ENCODE measurements at regions not wholly inside any gene's neighbourhood (a gene's known extent, or its start where the extent isn't known, plus 50 kb on each side); places are given as distances from the start of the nearest gene placed in this dataset.

DNA sequence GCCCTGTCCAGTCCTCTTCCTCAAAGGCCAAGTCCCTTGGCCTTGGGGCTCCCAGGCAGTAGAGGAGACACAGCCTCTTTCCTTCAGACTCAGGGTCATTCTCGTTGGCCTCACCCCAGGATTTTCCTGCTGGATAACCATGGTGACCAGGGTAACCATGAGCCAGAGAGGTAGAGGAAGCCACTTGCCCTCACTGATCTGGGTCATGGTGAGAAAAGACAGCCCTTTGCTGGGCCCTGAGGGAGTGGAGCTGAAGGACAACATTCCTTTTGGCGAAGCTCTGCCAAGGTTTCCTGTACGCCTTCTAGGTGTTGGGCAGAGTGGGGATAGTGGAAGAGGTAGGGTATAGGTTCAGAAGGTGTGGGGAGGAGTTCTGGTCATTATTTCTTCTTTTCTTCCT is 53.1 kb upstream of the WNT4 start:
- H3K36me3 ChIP-seq (ENCODE audit: control insufficient read depth in 2 of 2, extremely low read depth in 1 of 2, insufficient read depth in 2 of 2, low read length in 2 of 2), result no peaks in the 10 kb centered on the region
- no peak for FAIRE-seq

More for the DNA sequence above, 53.1 kb upstream of the WNT4 start:
- no peak for TF ChIP-seq POLR2A (IDR thresholded peaks at IDR 0.05; ENCODE audit: low read depth, low read length)
- no peak for TF ChIP-seq GATA2 (IDR thresholded peaks at IDR 0.05; ENCODE audit: insufficient read depth, insufficient read length, low read depth, low read length)
- no peak for TF ChIP-seq POLR2AphosphoS5 (IDR thresholded peaks at IDR 0.05; ENCODE audit: insufficient read depth, low read depth, low read length)
- TF ChIP-seq MAX (IDR thresholded peaks at IDR 0.05; ENCODE audit: insufficient read depth, insufficient read length), result no peak
- no peak for TF ChIP-seq JUN (IDR thresholded peaks at IDR 0.05; ENCODE audit: borderline replicate concordance, insufficient read depth, insufficient read length, low read depth)
- TF ChIP-seq FOS (IDR thresholded peaks at IDR 0.05; ENCODE audit: borderline replicate concordance, insufficient read depth, low read length), result no peak
- TF ChIP-seq, protein P1, sequence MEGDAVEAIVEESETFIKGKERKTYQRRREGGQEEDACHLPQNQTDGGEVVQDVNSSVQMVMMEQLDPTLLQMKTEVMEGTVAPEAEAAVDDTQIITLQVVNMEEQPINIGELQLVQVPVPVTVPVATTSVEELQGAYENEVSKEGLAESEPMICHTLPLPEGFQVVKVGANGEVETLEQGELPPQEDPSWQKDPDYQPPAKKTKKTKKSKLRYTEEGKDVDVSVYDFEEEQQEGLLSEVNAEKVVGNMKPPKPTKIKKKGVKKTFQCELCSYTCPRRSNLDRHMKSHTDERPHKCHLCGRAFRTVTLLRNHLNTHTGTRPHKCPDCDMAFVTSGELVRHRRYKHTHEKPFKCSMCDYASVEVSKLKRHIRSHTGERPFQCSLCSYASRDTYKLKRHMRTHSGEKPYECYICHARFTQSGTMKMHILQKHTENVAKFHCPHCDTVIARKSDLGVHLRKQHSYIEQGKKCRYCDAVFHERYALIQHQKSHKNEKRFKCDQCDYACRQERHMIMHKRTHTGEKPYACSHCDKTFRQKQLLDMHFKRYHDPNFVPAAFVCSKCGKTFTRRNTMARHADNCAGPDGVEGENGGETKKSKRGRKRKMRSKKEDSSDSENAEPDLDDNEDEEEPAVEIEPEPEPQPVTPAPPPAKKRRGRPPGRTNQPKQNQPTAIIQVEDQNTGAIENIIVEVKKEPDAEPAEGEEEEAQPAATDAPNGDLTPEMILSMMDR (IDR thresholded peaks at IDR 0.05; ENCODE audit: extremely low read depth in 1 of 2, insufficient read depth in 1 of 2, low read depth in 1 of 2, low read length in 2 of 2), result no peak
- no peak for TF ChIP-seq MYC (IDR thresholded peaks at IDR 0.05; ENCODE audit: low read depth, low read length)
- TF ChIP-seq EZH2 (IDR thresholded peaks at IDR 0.05; ENCODE audit: borderline replicate concordance, low read depth, low read length, severe bottlenecking), result no peak
- Histone ChIP-seq H3K9me3 (replicated peaks; ENCODE audit: control insufficient read depth, insufficient read depth, low read length) (no peaks in the 10 kb centered on the region), H3K9ac (replicated peaks; ENCODE audit: extremely low read depth, insufficient read depth, low read length) (no peak overlapping the region), H4K20me1 (replicated peaks; ENCODE audit: control insufficient read depth, extremely low read depth, insufficient read depth, low read length) (no peaks in the 10 kb centered on the region), H3K79me2 (ENCODE audit: control insufficient read depth, insufficient read depth, low read length) (no peaks in the 10 kb centered on the region), H3K4me3 (replicated peaks in 1 of 3; ENCODE audit: insufficient read depth in 1 of 3, low read depth in 1 of 3, low read length in 3 of 3) (no peak overlapping the region), H3K4me1 (ENCODE audit: control insufficient read depth, extremely low read depth, insufficient read depth, low read length) (no peaks in the 10 kb centered on the region), H3K27ac (ENCODE audit: insufficient read depth, low read depth, low read length) (no peak overlapping the region), H3K4me2 (ENCODE audit: insufficient read depth, low read length) (no peak overlapping the region), H3K27me3 (ENCODE audit: control insufficient read depth in 2 of 2, insufficient read depth in 2 of 2, low read length in 2 of 2) (peaks cover 6 to 8% of the 10 kb centered on the region in 2 experiments), H3K9me1 (replicated peaks; ENCODE audit: control insufficient read depth, extremely low read depth, insufficient read depth, low read length) (no peaks in the 10 kb centered on the region), H2AFZ (ENCODE audit: low read depth, low read length) (no peak overlapping the region)
- POLR2A ChIA-PET, result no interaction called here
- DNase-seq (ENCODE audit: low read depth, low spot score), result no peak
- CTCF ChIA-PET, result interaction anchor here (0.6 kb wide), 1 partner anchor 39 kb away, joined by 3 read pairs; no protein-coding TSS in a partner anchor
- BruUV-seq (replicated peaks), result no TSS peak
- intact Hi-C loops (cut with micrococcal nuclease) (no loop called here), dilution Hi-C loops (cut with MboI; ENCODE audit: extremely low pct_ligation_motif_present, low sequenced_read_pairs) (no loop called here)

Data from endothelial cell of umbilical vein (primary cell).